Naive thymus-derived CD4-positive, alpha-beta T cell (primary cell): ENCODE measurements at regions not wholly inside any gene's neighbourhood (a gene's known extent, or its start where the extent isn't known, plus 50 kb on each side); places are given as distances from the start of the nearest gene placed in this dataset.
"Not testable (repeated sequence)": the region's sequence is repeated elsewhere in the genome, so short reads cannot be mapped to it uniquely, and the experiment has no call there.

Experiments
- ATAC-seq: fragments of 150-1000 bp; cut with Tn5 transposase; 2 replicates; pipeline ENCODE4 v1.10.0; 2021; ENCODE audit warnings: mild to moderate bottlenecking, moderate library complexity
- CTCF ChIA-PET: fragments of 350-600 bp; sonication (Branson Sonifier 250); formaldehyde crosslinking; loops from one replicate; lab custom pipeline; 2021; ENCODE audit warnings: antibody characterized with exemption; lab: Charles Lee
- POLR2A ChIA-PET: fragments of 350-600 bp; sonication (Branson Sonifier 250); formaldehyde crosslinking; loops from one replicate; lab custom pipeline; 2021; ENCODE audit warnings: antibody characterized with exemption, inconsistent platforms; lab: Charles Lee
- DNase-seq, 9 donors: peaks; one replicate each; pipeline versions ENCODE4 v3.0.0 to v3.0.0-alpha.2; 2020 to 2022; ENCODE audit warnings: mixed read lengths in 1 of 9
- H3K27ac ChIP-seq: one replicate; pipeline ENCODE4 v1.7.0; 2013; ENCODE audit warnings: mild to moderate bottlenecking, low read depth, low read length, moderate library complexity
- H3K27me3 ChIP-seq, 2 donors: one replicate each; pipeline ENCODE4 v1.7.0; 2013; ENCODE audit warnings: low read length in 2 of 2, mild to moderate bottlenecking in 2 of 2, moderate library complexity in 2 of 2; ENCODE audit not compliant: control insufficient read depth in 2 of 2, insufficient read depth in 2 of 2
- H3K36me3 ChIP-seq, 3 experiments: 1 replicate in 2 of 3; 2 replicates in 1 of 3; pipeline ENCODE4 v1.7.0; 2013; ENCODE audit warnings: low read length in 3 of 3, mild to moderate bottlenecking in 3 of 3, moderate library complexity in 1 of 3; ENCODE audit not compliant: insufficient read depth in 3 of 3, control insufficient read depth in 2 of 3
- H3K4me1 ChIP-seq, 2 donors: one replicate each; pipeline ENCODE4 v1.7.0; 2013; ENCODE audit warnings: low read length in 2 of 2, mild to moderate bottlenecking in 2 of 2, moderate library complexity in 1 of 2; ENCODE audit not compliant: control insufficient read depth in 2 of 2, insufficient read depth in 2 of 2
- H3K4me3 ChIP-seq: 2 replicates; pipeline ENCODE4 v1.7.0; 2013; ENCODE audit warnings: mild to moderate bottlenecking, low read length
- H3K9me3 ChIP-seq, 3 experiments: 1 replicate in 2 of 3; 2 replicates in 1 of 3; pipeline ENCODE4 v1.7.0; 2013; ENCODE audit warnings: low read length in 3 of 3; ENCODE audit not compliant: control insufficient read depth in 2 of 3
- H3K27ac Mint-ChIP-seq, 9 donors: one replicate each; pipeline ENCODE4 v1.8.0; 2020 to 2022; ENCODE audit warnings: mixed read lengths in 9 of 9, mild to moderate bottlenecking in 8 of 9, moderate library complexity in 5 of 9, inconsistent platforms in 2 of 9
- H3K27me3 Mint-ChIP-seq, 5 donors: one replicate each; pipeline ENCODE4 v1.8.0; 2021 to 2022; ENCODE audit warnings: mixed read lengths in 5 of 5, mild to moderate bottlenecking in 1 of 5
- H3K36me3 Mint-ChIP-seq, 5 donors: one replicate each; pipeline ENCODE4 v1.8.0; 2020 to 2022; ENCODE audit warnings: mixed read lengths in 5 of 5, mild to moderate bottlenecking in 3 of 5, inconsistent platforms in 1 of 5
- H3K4me1 Mint-ChIP-seq, 7 donors: one replicate each; pipeline ENCODE4 v1.8.0; 2020 to 2022; ENCODE audit warnings: mixed read lengths in 7 of 7, mild to moderate bottlenecking in 3 of 7, inconsistent platforms in 1 of 7
- H3K4me3 Mint-ChIP-seq, 10 donors: one replicate each; pipeline ENCODE4 v1.8.0; 2020 to 2022; ENCODE audit warnings: mild to moderate bottlenecking in 10 of 10, mixed read lengths in 10 of 10, moderate library complexity in 6 of 10, inconsistent platforms in 2 of 10
- H3K9me3 Mint-ChIP-seq, 11 donors: one replicate each; pipeline ENCODE4 v1.8.0; 2020 to 2022; ENCODE audit warnings: mixed read lengths in 11 of 11, mild to moderate bottlenecking in 4 of 11, inconsistent platforms in 1 of 11, moderate library complexity in 1 of 11
- intact Hi-C, 2 donors: fragments of 100-400 bp; cut with micrococcal nuclease; formaldehyde crosslinking; loops; one replicate each; pipeline ENCODE4 v1.15.1; 2023

DNA sequence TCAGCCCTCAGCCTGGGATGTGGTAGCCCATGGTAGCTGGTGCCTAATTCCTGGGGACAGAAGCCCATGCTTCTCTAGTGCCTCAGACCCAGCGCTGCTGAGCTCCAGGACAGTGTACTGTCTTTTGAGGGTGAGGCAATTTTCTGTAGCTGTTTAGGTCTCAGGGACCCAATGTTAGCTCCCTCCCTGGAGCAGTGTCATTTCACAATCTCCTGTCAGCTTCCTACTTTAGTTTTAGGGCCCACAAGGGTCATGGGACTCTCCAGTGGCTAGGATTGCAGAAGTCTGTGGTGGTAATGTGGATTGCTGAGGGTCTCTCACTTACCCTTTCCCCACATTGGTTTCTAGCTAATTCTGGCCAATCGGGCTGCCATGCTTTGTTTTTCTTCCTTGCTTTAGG lies 67.7 kb upstream of the CCL21 start:
- H3K27me3 Mint-ChIP-seq: peaks cover 11 to 42% (median 30%) of the 10 kb centered on the region in 5 donors
- Histone ChIP-seq H3K9me3 (no peaks in the 10 kb centered on the region), H3K27me3 (no peaks in the 10 kb centered on the region), H3K36me3 (no peaks in the 10 kb centered on the region), H3K27ac (no peak overlapping the region), H3K4me1 (no peaks in the 10 kb centered on the region), H3K4me3 (no peak overlapping the region)
- H3K27ac Mint-ChIP-seq: no peak overlapping the region
- ATAC-seq: peak; percentile 37
- H3K9me3 Mint-ChIP-seq: peaks cover 0 to 28% (median 7%) of the 10 kb centered on the region in 11 donors
- intact Hi-C loops: no loop called here
- no peaks in the 10 kb centered on the region for H3K4me1 Mint-ChIP-seq
- H3K4me3 Mint-ChIP-seq: no peak overlapping the region
- ChIA-PET CTCF (no interaction called here), POLR2A (no interaction called here)
- peaks cover 0 to 6% (median 0%) of the 10 kb centered on the region in 5 donors for H3K36me3 Mint-ChIP-seq
- DNase-seq: no peak

DNA sequence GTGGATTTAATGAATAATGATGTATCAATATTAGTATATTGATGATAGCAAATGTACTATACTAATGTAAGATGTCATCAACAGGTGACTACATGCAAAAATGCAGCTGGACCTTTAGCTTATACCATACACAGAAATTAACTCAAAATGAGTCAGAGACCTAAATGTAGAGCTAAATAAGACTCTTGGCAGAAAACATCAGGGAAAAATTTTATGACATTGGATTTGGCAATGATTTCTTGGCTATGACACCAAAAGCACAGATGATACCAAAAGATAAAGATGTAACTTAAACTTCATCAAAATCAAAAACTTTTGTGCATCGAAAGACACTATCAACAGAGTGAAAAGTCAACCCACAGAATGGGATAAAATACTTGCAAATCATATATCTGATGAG lies 64.0 kb upstream of the CCL21 start:
- DNase-seq: no peak
- Histone ChIP-seq H3K27me3 (no peaks in the 10 kb centered on the region), H3K4me1 (no peaks in the 10 kb centered on the region), H3K4me3 (no peak overlapping the region), H3K27ac (no peak overlapping the region), H3K36me3 (no peaks in the 10 kb centered on the region), H3K9me3 (no peaks in the 10 kb centered on the region)
- ChIA-PET CTCF (no interaction called here), POLR2A (no interaction called here)
- intact Hi-C loops: no loop called here
- no peak overlapping the region for H3K4me3 Mint-ChIP-seq
- H3K4me1 Mint-ChIP-seq: no peaks in the 10 kb centered on the region
- H3K27ac Mint-ChIP-seq: no peak overlapping the region
- H3K36me3 Mint-ChIP-seq: peaks cover 0 to 6% (median 0%) of the 10 kb centered on the region in 5 donors
- peaks cover 11 to 56% (median 49%) of the 10 kb centered on the region in 5 donors for H3K27me3 Mint-ChIP-seq
- no peak for ATAC-seq
- H3K9me3 Mint-ChIP-seq: peaks cover 0 to 28% (median 7%) of the 10 kb centered on the region in 11 donors

DNA sequence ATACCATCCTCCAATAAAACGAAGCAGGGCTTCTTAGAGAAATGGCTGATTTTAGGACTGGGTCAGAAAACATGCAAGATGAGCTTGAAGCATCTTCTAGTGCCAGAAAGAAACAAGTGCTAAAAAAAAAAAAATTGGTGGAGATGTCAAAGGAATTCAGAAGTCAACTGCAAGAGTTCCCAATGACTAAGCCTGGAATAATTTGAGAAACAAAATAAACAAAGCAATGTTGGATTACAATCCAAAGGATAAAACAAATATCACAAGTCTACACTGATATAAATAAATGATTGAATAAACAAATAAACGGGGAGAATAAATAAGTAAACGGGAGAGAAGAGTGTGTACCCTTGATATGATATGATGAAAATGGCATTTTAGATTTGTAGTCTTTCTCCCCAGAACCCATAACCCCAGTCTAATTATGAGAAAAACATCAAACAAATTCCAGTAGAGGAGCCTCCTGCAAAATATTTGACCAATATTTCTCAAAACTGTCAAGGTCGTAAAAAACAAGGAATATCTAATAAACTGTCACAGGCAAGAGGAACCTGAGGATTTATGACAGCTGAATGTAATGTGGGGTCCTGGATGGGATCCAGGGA lies 63.5 kb upstream of the CCL21 start:
- no peaks in the 10 kb centered on the region for H3K36me3 ChIP-seq
- H3K9me3 ChIP-seq: no peaks in the 10 kb centered on the region
- ATAC-seq (no peak), DNase-seq (no peak)
- peaks cover 0 to 6% (median 0%) of the 10 kb centered on the region in 5 donors for H3K36me3 Mint-ChIP-seq
- ChIA-PET CTCF (no interaction called here), POLR2A (no interaction called here)
- H3K27me3 ChIP-seq: no peaks in the 10 kb centered on the region
- no peak overlapping the region for H3K27ac ChIP-seq
- H3K4me1 Mint-ChIP-seq: peaks cover 0 to 4% (median 0%) of the 10 kb centered on the region in 7 donors
- peaks cover 0 to 28% (median 7%) of the 10 kb centered on the region in 11 donors for H3K9me3 Mint-ChIP-seq
- no peaks in the 10 kb centered on the region for H3K4me1 ChIP-seq
- H3K4me3 Mint-ChIP-seq: no peak overlapping the region
- peaks cover 8 to 61% (median 53%) of the 10 kb centered on the region in 5 donors for H3K27me3 Mint-ChIP-seq
- H3K4me3 ChIP-seq: no peak overlapping the region
- intact Hi-C loops: no loop called here
- no peak overlapping the region for H3K27ac Mint-ChIP-seq

DNA sequence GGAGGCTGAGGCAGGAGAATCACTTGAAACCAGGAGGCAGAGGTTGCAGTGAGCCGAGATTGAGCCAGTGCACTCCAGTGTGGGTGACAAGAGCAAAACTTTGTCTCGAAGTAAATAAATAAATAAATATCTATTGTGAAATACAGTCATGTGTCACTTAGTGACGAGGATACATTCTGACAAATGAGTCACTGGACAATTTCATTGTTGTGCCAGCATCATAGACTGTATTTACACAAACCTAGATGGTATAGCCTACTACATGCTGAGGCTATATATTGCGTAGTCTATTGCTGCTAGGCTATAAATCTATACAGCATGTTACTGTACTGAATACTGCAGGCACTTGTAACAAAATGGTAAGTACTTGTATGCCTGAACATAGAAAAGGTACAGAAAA lies 61.1 kb upstream of the CCL21 start:
- ChIA-PET CTCF (no interaction called here), POLR2A (no interaction called here)
- H3K4me1 Mint-ChIP-seq: peaks cover 0 to 4% (median 0%) of the 10 kb centered on the region in 7 donors
- H3K9me3 ChIP-seq: no peaks in the 10 kb centered on the region
- no peak overlapping the region for H3K27ac Mint-ChIP-seq
- peaks cover 15 to 67% (median 52%) of the 10 kb centered on the region in 5 donors for H3K27me3 Mint-ChIP-seq
- H3K36me3 ChIP-seq: no peaks in the 10 kb centered on the region
- no peak for DNase-seq
- H3K4me3 Mint-ChIP-seq: no peak overlapping the region
- H3K4me1 ChIP-seq: no peaks in the 10 kb centered on the region
- H3K9me3 Mint-ChIP-seq: peaks cover 0 to 22% (median 4%) of the 10 kb centered on the region in 11 donors
- H3K27ac ChIP-seq: no peak overlapping the region
- H3K36me3 Mint-ChIP-seq: peaks cover 0 to 5% (median 0%) of the 10 kb centered on the region in 5 donors
- intact Hi-C loops: no loop called here
- no peak overlapping the region for H3K4me3 ChIP-seq
- no peak for ATAC-seq
- no peaks in the 10 kb centered on the region for H3K27me3 ChIP-seq

DNA sequence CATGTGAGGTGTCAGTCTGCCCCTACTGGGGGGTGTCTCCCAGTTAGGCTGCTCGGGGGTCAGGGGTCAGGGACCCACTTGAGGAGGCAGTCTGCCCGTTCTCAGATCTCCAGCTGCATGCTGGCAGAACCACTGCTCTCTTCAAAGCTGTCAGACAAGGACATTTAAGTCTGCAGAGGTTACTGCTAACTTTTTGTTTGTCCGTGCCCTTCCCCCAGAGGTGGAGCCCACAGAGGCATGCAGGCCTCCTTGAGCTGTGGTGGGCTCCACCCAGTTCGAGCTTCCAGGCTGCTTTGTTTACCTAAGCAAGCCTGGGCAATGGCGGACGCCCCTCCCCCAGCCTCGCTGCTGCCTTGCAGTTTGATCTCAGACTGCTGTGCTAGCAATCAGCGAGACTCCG lies 57.2 kb upstream of the CCL21 start:
- H3K9me3 ChIP-seq, H3K27ac ChIP-seq, H3K36me3 Mint-ChIP-seq, H3K36me3 ChIP-seq, intact Hi-C loops, H3K4me1 Mint-ChIP-seq, DNase-seq, CTCF ChIA-PET, H3K27ac Mint-ChIP-seq, H3K4me3 Mint-ChIP-seq, ATAC-seq, POLR2A ChIA-PET, H3K4me3 ChIP-seq, H3K4me1 ChIP-seq, H3K27me3 ChIP-seq: not testable (repeated sequence)
- H3K27me3 Mint-ChIP-seq: peaks cover 16 to 50% (median 36%) of the 10 kb centered on the region in 5 donors
- H3K9me3 Mint-ChIP-seq: peaks cover 0 to 16% (median 3%) of the 10 kb centered on the region in 11 donors

DNA sequence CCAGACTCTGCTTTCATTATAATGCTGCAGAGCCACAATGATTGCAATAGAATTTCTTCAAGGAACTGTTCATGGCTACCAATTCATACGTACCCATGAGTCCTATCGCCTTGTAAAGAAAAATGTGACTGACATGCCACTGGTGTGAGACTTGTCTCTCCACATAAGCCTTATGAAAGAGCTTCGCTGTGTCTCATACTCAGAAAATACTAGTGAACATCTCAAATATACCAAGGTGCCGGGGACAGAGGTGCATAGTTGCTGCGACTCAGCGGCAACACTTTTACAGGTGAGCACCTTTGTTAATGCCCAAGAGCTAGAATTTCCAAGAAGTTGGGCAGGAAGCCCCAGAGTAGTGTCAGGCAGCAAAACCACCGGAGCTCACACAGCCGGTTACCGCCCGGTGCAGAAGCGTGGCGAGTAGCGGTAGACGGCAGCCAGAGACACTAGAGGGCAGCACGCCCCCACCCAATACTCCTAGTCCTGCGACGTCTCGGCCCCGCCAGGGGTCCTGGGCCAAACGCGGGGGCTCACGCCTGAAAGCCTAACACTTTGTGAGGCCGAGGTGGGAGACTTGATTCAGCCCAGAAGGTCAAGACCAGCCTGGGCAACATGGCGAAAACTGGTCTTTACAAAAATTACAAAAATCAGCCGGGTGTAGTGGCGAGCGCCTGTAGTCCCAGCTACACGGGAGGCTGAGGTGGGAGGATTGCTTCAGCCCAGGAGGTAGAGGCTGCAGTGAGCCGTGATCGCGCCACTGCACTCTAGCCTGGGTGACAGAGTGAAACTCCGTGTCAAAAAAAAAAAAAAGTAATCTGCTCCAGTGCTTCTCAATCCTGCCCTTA lies 50.5 kb upstream of the CCL21 start:
- H3K4me1 Mint-ChIP-seq, POLR2A ChIA-PET, H3K27ac Mint-ChIP-seq, H3K4me1 ChIP-seq, H3K4me3 Mint-ChIP-seq, H3K27me3 ChIP-seq, H3K27ac ChIP-seq, H3K4me3 ChIP-seq, H3K36me3 ChIP-seq, H3K9me3 ChIP-seq, H3K36me3 Mint-ChIP-seq: not testable (repeated sequence)
- intact Hi-C loops: loop anchor here (2.0 kb wide), 3 partner anchors 224 to 336 kb away; partner anchors contain the start of genes DNAJB5 (in 1 of the 2) and PIGO (in 1 of the 2)
- ATAC-seq (peak; percentile 78), DNase-seq (peak in 8 of 9 donors; percentile 11 to 56 (median 16))
- peaks cover 35 to 54% (median 41%) of the 10 kb centered on the region in 5 donors for H3K27me3 Mint-ChIP-seq
- H3K9me3 Mint-ChIP-seq: peaks cover 0 to 10% (median 0%) of the 10 kb centered on the region in 11 donors
- CTCF ChIA-PET: interaction anchor here (0.5 to 0.6 kb wide), 2 partner anchors 1012 to 1219 kb away, joined by 3 read pairs; no protein-coding TSS in a partner anchor
